GM12878 (cell line): ENCODE measurements at regions not wholly inside any gene's neighbourhood (a gene's known extent, or its start where the extent isn't known, plus 50 kb on each side); places are given as distances from the start of the nearest gene placed in this dataset.

Experiments used
- ATAC-seq: fragments of 200-7000 bp; cut with Tn5 transposase; 3 replicates; pipeline ENCODE4 v1.9.1; 2020; ENCODE audit warnings: mild to moderate bottlenecking, moderate library complexity
- BruUV-seq: library from RNA; stranded (reverse); fragments of 400-500 nt; replicated peaks from 2 replicates; lab custom pipeline; 2021; lab: Mats Ljungman, UMichigan
- CTCF ChIA-PET: fragments of 300-600 bp; sonication (Branson Sonifier 250); formaldehyde crosslinking; extraction: SDS; loops from one replicate; lab custom pipeline; 2021; ENCODE audit warnings: inconsistent platforms; lab: Yijun Ruan, JAX
- POLR2A ChIA-PET: fragments of 350-600 bp; formaldehyde crosslinking; extraction: SDS; loops from one replicate; lab custom pipeline; 2021; ENCODE audit warnings: inconsistent platforms; lab: Charles Lee
- RAD21 ChIA-PET: fragments of 300-600 bp; sonication (Branson Sonifier 250); formaldehyde crosslinking; loops from one replicate; lab custom pipeline; 2023; ENCODE audit warnings: antibody characterized with exemption; ENCODE audit not compliant: unreplicated experiment; lab: Charles Lee
- SMC1A ChIA-PET: fragments of 300-600 bp; sonication (Branson Sonifier 250); formaldehyde crosslinking; loops from one replicate; lab custom pipeline; 2023; ENCODE audit not compliant: unreplicated experiment, uncharacterized antibody; lab: Charles Lee
- DNase-seq: peaks from one replicate; pipeline ENCODE4 v3.0.0-alpha.2; 2011; ENCODE audit warnings: low read depth, low spot score
- FAIRE-seq: peaks from 3 replicates; lab custom pipeline; 2011; peaks lifted over from hg19 to GRCh38; lab: Jason Lieb, UNC
- H2AFZ ChIP-seq: 2 replicates; pipeline ENCODE4 v1.6.0; 2011; ENCODE audit warnings: low read depth, low read length, control low read depth; ENCODE audit not compliant: control insufficient read depth
- H3K27ac ChIP-seq: 2 replicates; pipeline ENCODE4 v1.5.1; 2011; ENCODE audit warnings: control low read depth; ENCODE audit not compliant: control insufficient read depth, insufficient read depth
- H3K27me3 ChIP-seq, 2 experiments: replicated peaks in 1 of 2; 2 replicates each; pipeline versions ENCODE4 v1.6.0 to v1.6.1; 2011; ENCODE audit warnings: low read length in 1 of 2; ENCODE audit not compliant: control insufficient read depth in 2 of 2, insufficient read depth in 2 of 2
- H3K36me3 ChIP-seq, 2 experiments: 2 replicates each; pipeline ENCODE4 v1.5.1; 2011; ENCODE audit warnings: low read length in 1 of 2; ENCODE audit not compliant: control insufficient read depth in 2 of 2, insufficient read depth in 2 of 2
- H3K4me1 ChIP-seq: 2 replicates; pipeline ENCODE4 v1.6.1; 2011; ENCODE audit warnings: mild to moderate bottlenecking, low read length, moderate library complexity, mixed read lengths; ENCODE audit not compliant: control insufficient read depth, insufficient read depth
- H3K4me2 ChIP-seq: 2 replicates; pipeline ENCODE4 v1.6.0; 2011; ENCODE audit warnings: control low read depth; ENCODE audit not compliant: control insufficient read depth, insufficient read depth
- H3K4me3 ChIP-seq: fragments of 200-600 bp; sonication (generic); 2 replicates; pipeline ENCODE4 v1.5.1; 2016
- H3K79me2 ChIP-seq: 2 replicates; pipeline ENCODE4 v1.6.0; 2011; ENCODE audit warnings: low read length; ENCODE audit not compliant: control insufficient read depth, insufficient read depth
- H3K9ac ChIP-seq: 2 replicates; pipeline ENCODE4 v1.8.0; 2011; ENCODE audit warnings: low read length, control low read depth, mixed read lengths; ENCODE audit not compliant: control insufficient read depth, insufficient read depth
- H3K9me3 ChIP-seq: replicated peaks from 3 replicates; pipeline ENCODE4 v1.5.1; 2011; ENCODE audit warnings: mild to moderate bottlenecking, low read length; ENCODE audit not compliant: control insufficient read depth, insufficient read depth
- H4K20me1 ChIP-seq: 2 replicates; pipeline ENCODE4 v1.6.0; 2011; ENCODE audit not compliant: control insufficient read depth, insufficient read depth
- EED ChIP-seq: sonication (generic); IDR thresholded peaks from 2 replicates; pipeline ENCODE4 v1.6.1; 2016; ENCODE audit warnings: antibody characterized with exemption, low read depth
- ETV6 ChIP-seq, 2 experiments: fragments of 450-650 bp in 1 of 2; IDR thresholded peaks in 1 of 2; conservative IDR thresholded peaks in 1 of 2; 2 replicates each; pipeline ENCODE4 v1.6.1; 2014; ENCODE audit warnings: antibody characterized with exemption in 1 of 2, borderline replicate concordance in 1 of 2, low read depth in 1 of 2, mild to moderate bottlenecking in 1 of 2, moderate library complexity in 1 of 2
- FOXM1 ChIP-seq: IDR thresholded peaks from 2 replicates; pipeline ENCODE4 v1.6.1; 2012; ENCODE audit warnings: low read depth, mild to moderate bottlenecking, inconsistent platforms, low read length, moderate library complexity
- GABPA ChIP-seq: IDR thresholded peaks from 2 replicates; pipeline ENCODE4 v1.6.1; 2014; ENCODE audit warnings: antibody characterized with exemption, low read depth, mild to moderate bottlenecking, inconsistent platforms
- MEF2A ChIP-seq: IDR thresholded peaks from 2 replicates; pipeline ENCODE4 v1.6.1; 2011; ENCODE audit warnings: low read depth, mild to moderate bottlenecking, low read length, moderate library complexity; ENCODE audit not compliant: insufficient read depth
- NFXL1 ChIP-seq: fragments of 450-650 bp; IDR thresholded peaks from 2 replicates; pipeline ENCODE4 v1.6.1; 2017; ENCODE audit warnings: antibody characterized with exemption, mild to moderate bottlenecking, borderline replicate concordance
- NRF1 ChIP-seq: conservative IDR thresholded peaks from 2 replicates; pipeline ENCODE4 v1.6.1; 2011; ENCODE audit warnings: mild to moderate bottlenecking, low read depth, low read length, improper control_type of control experiment
- PAX5 ChIP-seq: IDR thresholded peaks from 2 replicates; pipeline ENCODE4 v1.6.1; 2011; ENCODE audit warnings: low read depth, low read length, borderline replicate concordance
- RAD21 ChIP-seq: IDR thresholded peaks from 2 replicates; pipeline ENCODE4 v1.6.1; 2011; ENCODE audit warnings: mild to moderate bottlenecking, low read depth, low read length, moderate library complexity; ENCODE audit not compliant: insufficient read depth
- TCF12 ChIP-seq: IDR thresholded peaks from 2 replicates; pipeline ENCODE4 v1.6.1; 2011; ENCODE audit warnings: low read depth, mild to moderate bottlenecking, low read length
- WRNIP1 ChIP-seq: IDR thresholded peaks from 2 replicates; pipeline ENCODE4 v1.6.1; 2011; ENCODE audit warnings: low read depth, low read length, improper control_type of control experiment, borderline replicate concordance
- in situ Hi-C: fragments of 300-500 bp; cut with MboI; formaldehyde crosslinking; loops from 9 replicates; pipeline ENCODE4 v1.14.3; 2018; ENCODE audit warnings: mixed read lengths
- intact Hi-C: fragments of 100-400 bp; cut with micrococcal nuclease; formaldehyde crosslinking; loops from one replicate; pipeline ENCODE4 v1.14.2; 2022; ENCODE audit not compliant: unreplicated experiment
- TF ChIP-seq, protein P1 (sequence below): fragments of 450-650 bp; IDR thresholded peaks from 2 replicates; pipeline ENCODE4 v1.6.1; 2017; ENCODE audit warnings: low read depth, mild to moderate bottlenecking, moderate library complexity
- TF ChIP-seq, protein P2 (sequence below): fragments of 450-650 bp; IDR thresholded peaks from 2 replicates; pipeline ENCODE4 v1.6.1; 2017; ENCODE audit warnings: antibody characterized with exemption, mild to moderate bottlenecking, moderate library complexity

DNA sequence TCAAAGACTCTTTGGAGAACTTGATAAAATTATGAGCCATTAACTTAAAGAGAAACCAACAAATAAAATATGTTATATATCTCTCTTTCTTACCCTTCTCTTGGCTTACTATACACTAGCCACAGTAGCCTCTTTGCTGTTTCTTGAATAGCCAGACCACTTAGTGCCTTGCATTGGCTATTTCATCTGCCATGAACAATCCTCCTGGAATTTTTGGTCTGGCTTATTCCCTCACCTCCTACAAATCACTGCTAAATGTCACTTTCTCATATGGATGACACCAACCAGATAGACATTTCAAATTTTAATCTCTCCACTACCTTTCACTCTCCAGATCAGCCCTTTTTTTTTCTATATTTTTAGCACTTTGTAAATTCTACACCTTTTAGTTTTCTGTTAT lies 1581.7 kb downstream of the EFNA5 start:
- Histone ChIP-seq H3K27ac (no peak overlapping the region), H3K4me2 (no peak overlapping the region), H3K9me3 (no peaks in the 10 kb centered on the region), H3K36me3 (no peaks in the 10 kb centered on the region), H3K4me3 (no peak overlapping the region), H2AFZ (no peak overlapping the region), H3K4me1 (no peaks in the 10 kb centered on the region), H3K27me3 (no peaks in the 10 kb centered on the region), H4K20me1 (no peaks in the 10 kb centered on the region), H3K9ac (no peak overlapping the region), H3K79me2 (no peaks in the 10 kb centered on the region)
- ATAC-seq = no peak
- CTCF ChIA-PET = no interaction called here
- intact Hi-C loops (no loop called here), in situ Hi-C loops (no loop called here)
- RAD21 ChIA-PET = no interaction called here
- no TSS peak for BruUV-seq
- no peak for DNase-seq
- POLR2A ChIA-PET = no interaction called here
- SMC1A ChIA-PET = no interaction called here
- no peak for TF ChIP-seq TCF12
- FAIRE-seq = no peak

GRCh38 chr5:106088462-106088861 lies 1582.3 kb downstream of the EFNA5 start:
- Histone ChIP-seq H3K4me2 (no peak overlapping the region), H3K4me1 (no peaks in the 10 kb centered on the region), H3K4me3 (no peak overlapping the region), H3K27ac (no peak overlapping the region), H2AFZ (no peak overlapping the region), H3K9ac (no peak overlapping the region), H3K27me3 (no peaks in the 10 kb centered on the region), H3K9me3 (no peaks in the 10 kb centered on the region), H3K36me3 (no peaks in the 10 kb centered on the region), H4K20me1 (no peaks in the 10 kb centered on the region), H3K79me2 (no peaks in the 10 kb centered on the region)
- intact Hi-C loops (no loop called here), in situ Hi-C loops (no loop called here)
- TF ChIP-seq, protein P1, sequence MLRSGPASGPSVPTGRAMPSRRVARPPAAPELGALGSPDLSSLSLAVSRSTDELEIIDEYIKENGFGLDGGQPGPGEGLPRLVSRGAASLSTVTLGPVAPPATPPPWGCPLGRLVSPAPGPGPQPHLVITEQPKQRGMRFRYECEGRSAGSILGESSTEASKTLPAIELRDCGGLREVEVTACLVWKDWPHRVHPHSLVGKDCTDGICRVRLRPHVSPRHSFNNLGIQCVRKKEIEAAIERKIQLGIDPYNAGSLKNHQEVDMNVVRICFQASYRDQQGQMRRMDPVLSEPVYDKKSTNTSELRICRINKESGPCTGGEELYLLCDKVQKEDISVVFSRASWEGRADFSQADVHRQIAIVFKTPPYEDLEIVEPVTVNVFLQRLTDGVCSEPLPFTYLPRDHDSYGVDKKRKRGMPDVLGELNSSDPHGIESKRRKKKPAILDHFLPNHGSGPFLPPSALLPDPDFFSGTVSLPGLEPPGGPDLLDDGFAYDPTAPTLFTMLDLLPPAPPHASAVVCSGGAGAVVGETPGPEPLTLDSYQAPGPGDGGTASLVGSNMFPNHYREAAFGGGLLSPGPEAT = no peak
- TF ChIP-seq NFXL1 (no peak), RAD21 (no peak), ETV6 (conservative IDR thresholded peaks at IDR 0.05 in 1 of 2, IDR thresholded peaks at IDR 0.05 in 1 of 2; ENCODE audit: borderline replicate concordance in 1 of 2, low read depth in 1 of 2) (no peak), PAX5 (no peak), WRNIP1 (no peak), GABPA (no peak), FOXM1 (no peak), MEF2A (no peak), NRF1 (no peak), EED (no peak)
- TF ChIP-seq, protein P2, sequence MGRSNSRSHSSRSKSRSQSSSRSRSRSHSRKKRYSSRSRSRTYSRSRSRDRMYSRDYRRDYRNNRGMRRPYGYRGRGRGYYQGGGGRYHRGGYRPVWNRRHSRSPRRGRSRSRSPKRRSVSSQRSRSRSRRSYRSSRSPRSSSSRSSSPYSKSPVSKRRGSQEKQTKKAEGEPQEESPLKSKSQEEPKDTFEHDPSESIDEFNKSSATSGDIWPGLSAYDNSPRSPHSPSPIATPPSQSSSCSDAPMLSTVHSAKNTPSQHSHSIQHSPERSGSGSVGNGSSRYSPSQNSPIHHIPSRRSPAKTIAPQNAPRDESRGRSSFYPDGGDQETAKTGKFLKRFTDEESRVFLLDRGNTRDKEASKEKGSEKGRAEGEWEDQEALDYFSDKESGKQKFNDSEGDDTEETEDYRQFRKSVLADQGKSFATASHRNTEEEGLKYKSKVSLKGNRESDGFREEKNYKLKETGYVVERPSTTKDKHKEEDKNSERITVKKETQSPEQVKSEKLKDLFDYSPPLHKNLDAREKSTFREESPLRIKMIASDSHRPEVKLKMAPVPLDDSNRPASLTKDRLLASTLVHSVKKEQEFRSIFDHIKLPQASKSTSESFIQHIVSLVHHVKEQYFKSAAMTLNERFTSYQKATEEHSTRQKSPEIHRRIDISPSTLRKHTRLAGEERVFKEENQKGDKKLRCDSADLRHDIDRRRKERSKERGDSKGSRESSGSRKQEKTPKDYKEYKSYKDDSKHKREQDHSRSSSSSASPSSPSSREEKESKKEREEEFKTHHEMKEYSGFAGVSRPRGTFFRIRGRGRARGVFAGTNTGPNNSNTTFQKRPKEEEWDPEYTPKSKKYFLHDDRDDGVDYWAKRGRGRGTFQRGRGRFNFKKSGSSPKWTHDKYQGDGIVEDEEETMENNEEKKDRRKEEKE = no peak
- RAD21 ChIA-PET = no interaction called here
- no peak for FAIRE-seq
- SMC1A ChIA-PET = no interaction called here
- CTCF ChIA-PET = no interaction called here
- POLR2A ChIA-PET = no interaction called here
- DNase-seq = no peak
- no TSS peak for BruUV-seq
- ATAC-seq = no peak
